PC-9 (cell line): ENCODE measurements at regions not wholly inside any gene's neighbourhood (a gene's known extent, or its start where the extent isn't known, plus 50 kb on each side); places are given as distances from the start of the nearest gene placed in this dataset.

Source experiments
- BruUV-seq: library from RNA; stranded (reverse); fragments of 400-500 nt; replicated peaks from 2 replicates; lab custom pipeline; 2021; lab: Mats Ljungman, UMichigan
- CTCF ChIA-PET: fragments of 300-600 bp; sonication (Branson Sonifier 250); formaldehyde crosslinking; loops from one replicate; lab custom pipeline; 2022; ENCODE audit warnings: antibody characterized with exemption; lab: Charles Lee
- POLR2A ChIA-PET: fragments of 300-600 bp; sonication (Branson Sonifier 250); formaldehyde crosslinking; loops from one replicate; lab custom pipeline; 2022; ENCODE audit warnings: antibody characterized with exemption; ENCODE audit not compliant: unreplicated experiment; lab: Charles Lee
- DNase-seq, 2 experiments: peaks; one replicate each; pipeline versions ENCODE4 v3.0.0 to v3.0.0-alpha.2; 2015 to 2022; ENCODE audit warnings: mixed read lengths in 1 of 2
- H2AFZ ChIP-seq: fragments of 200-600 bp; sonication (generic); 2 replicates; pipeline ENCODE4 v1.8.1; 2017; ENCODE audit warnings: antibody characterized with exemption
- H3F3A ChIP-seq: fragments of 200-600 bp; sonication (generic); 2 replicates; pipeline ENCODE4 v1.8.1; 2017; ENCODE audit warnings: antibody characterized with exemption, mild to moderate bottlenecking, low read depth; ENCODE audit not compliant: insufficient read depth
- H3K27ac ChIP-seq: fragments of 200-600 bp; sonication (generic); 2 replicates; pipeline ENCODE4 v1.6.1; 2016; ENCODE audit warnings: mixed run types
- H3K27me3 ChIP-seq: fragments of 200-600 bp; sonication (generic); 2 replicates; pipeline ENCODE4 v1.6.1; 2016; ENCODE audit warnings: low read depth, mixed run types; ENCODE audit not compliant: insufficient read depth
- H3K36me3 ChIP-seq: fragments of 200-600 bp; sonication (generic); 2 replicates; pipeline ENCODE4 v1.6.1; 2016; ENCODE audit warnings: low read depth, mixed run types
- H3K4me1 ChIP-seq: fragments of 200-600 bp; sonication (generic); replicated peaks from 2 replicates; pipeline ENCODE4 v1.6.1; 2016; ENCODE audit warnings: mixed run types; ENCODE audit not compliant: insufficient read depth
- H3K4me2 ChIP-seq: fragments of 200-600 bp; sonication (generic); 2 replicates; pipeline ENCODE4 v1.6.1; 2017; ENCODE audit warnings: mixed run types
- H3K4me3 ChIP-seq: fragments of 200-600 bp; sonication (generic); 2 replicates; pipeline ENCODE4 v1.6.1; 2016; ENCODE audit warnings: mixed run types
- H3K79me2 ChIP-seq: fragments of 200-600 bp; sonication (generic); 2 replicates; pipeline ENCODE4 v1.6.1; 2017; ENCODE audit warnings: low read depth, mixed run types
- H3K9me2 ChIP-seq: fragments of 200-600 bp; sonication (generic); 2 replicates; pipeline ENCODE4 v1.8.1; 2017; ENCODE audit warnings: mild to moderate bottlenecking; ENCODE audit not compliant: insufficient read depth
- H3K9me3 ChIP-seq: fragments of 200-600 bp; sonication (generic); 2 replicates; pipeline ENCODE4 v1.8.1; 2016; ENCODE audit warnings: low read depth; ENCODE audit not compliant: insufficient read depth
- H4K20me1 ChIP-seq: fragments of 200-600 bp; sonication (generic); 2 replicates; pipeline ENCODE4 v1.8.1; 2017; ENCODE audit not compliant: insufficient read depth
- EZH2 ChIP-seq: fragments of 200-600 bp; sonication (generic); IDR thresholded peaks from 2 replicates; pipeline ENCODE4 v1.8.0; 2017; ENCODE audit warnings: antibody characterized with exemption, low read depth
- intact Hi-C: fragments of 100-400 bp; cut with micrococcal nuclease; formaldehyde crosslinking; loops from one replicate; pipeline ENCODE4 v1.10.0; 2022; ENCODE audit not compliant: unreplicated experiment
- TF ChIP-seq, protein P1 (sequence below): fragments of 200-600 bp; sonication (generic); conservative IDR thresholded peaks from 2 replicates; pipeline ENCODE4 v1.6.1; 2017; ENCODE audit warnings: mixed run types, antibody characterized with exemption, mild to moderate bottlenecking, moderate library complexity

DNA sequence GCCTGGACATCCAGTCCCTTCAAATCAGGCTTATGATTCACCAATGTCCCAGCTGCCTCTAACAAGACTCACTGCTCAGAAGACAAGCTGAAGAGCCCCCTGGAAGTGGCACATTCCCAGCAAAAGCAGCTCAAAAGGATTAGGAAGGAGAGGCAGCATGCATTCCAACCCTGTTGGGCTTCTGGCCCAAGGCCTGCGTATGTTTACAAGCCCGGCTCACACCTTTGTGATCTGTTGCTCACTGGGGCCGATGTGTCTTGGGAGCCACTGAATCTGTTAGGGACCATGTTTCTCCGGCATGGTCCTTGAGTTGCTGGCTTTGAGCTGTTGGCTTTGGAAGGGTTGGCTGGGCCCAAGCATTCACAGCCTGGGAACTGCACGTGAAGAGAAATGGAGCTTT lies 81.2 kb upstream of the C1orf174 start:
- no peaks in the 10 kb centered on the region for H3F3A ChIP-seq
- no peak overlapping the region for H3K27ac ChIP-seq
- H3K9me2 ChIP-seq: no peaks in the 10 kb centered on the region
- intact Hi-C loops: no loop called here
- no peaks in the 10 kb centered on the region for H4K20me1 ChIP-seq
- H3K9me3 ChIP-seq: no peaks in the 10 kb centered on the region
- H3K79me2 ChIP-seq: no peaks in the 10 kb centered on the region
- H3K4me2 ChIP-seq: no peak overlapping the region
- ChIA-PET POLR2A (no interaction called here), CTCF (no interaction called here)
- H3K27me3 ChIP-seq: peaks cover 94% of the 10 kb centered on the region
- no TSS peak for BruUV-seq
- H2AFZ ChIP-seq: no peak overlapping the region
- no peak for TF ChIP-seq EZH2
- TF ChIP-seq, protein P1, sequence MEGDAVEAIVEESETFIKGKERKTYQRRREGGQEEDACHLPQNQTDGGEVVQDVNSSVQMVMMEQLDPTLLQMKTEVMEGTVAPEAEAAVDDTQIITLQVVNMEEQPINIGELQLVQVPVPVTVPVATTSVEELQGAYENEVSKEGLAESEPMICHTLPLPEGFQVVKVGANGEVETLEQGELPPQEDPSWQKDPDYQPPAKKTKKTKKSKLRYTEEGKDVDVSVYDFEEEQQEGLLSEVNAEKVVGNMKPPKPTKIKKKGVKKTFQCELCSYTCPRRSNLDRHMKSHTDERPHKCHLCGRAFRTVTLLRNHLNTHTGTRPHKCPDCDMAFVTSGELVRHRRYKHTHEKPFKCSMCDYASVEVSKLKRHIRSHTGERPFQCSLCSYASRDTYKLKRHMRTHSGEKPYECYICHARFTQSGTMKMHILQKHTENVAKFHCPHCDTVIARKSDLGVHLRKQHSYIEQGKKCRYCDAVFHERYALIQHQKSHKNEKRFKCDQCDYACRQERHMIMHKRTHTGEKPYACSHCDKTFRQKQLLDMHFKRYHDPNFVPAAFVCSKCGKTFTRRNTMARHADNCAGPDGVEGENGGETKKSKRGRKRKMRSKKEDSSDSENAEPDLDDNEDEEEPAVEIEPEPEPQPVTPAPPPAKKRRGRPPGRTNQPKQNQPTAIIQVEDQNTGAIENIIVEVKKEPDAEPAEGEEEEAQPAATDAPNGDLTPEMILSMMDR: no peak
- H3K4me1 ChIP-seq: no peaks in the 10 kb centered on the region
- no peaks in the 10 kb centered on the region for H3K36me3 ChIP-seq
- no peak overlapping the region for H3K4me3 ChIP-seq
- no peak for DNase-seq

DNA sequence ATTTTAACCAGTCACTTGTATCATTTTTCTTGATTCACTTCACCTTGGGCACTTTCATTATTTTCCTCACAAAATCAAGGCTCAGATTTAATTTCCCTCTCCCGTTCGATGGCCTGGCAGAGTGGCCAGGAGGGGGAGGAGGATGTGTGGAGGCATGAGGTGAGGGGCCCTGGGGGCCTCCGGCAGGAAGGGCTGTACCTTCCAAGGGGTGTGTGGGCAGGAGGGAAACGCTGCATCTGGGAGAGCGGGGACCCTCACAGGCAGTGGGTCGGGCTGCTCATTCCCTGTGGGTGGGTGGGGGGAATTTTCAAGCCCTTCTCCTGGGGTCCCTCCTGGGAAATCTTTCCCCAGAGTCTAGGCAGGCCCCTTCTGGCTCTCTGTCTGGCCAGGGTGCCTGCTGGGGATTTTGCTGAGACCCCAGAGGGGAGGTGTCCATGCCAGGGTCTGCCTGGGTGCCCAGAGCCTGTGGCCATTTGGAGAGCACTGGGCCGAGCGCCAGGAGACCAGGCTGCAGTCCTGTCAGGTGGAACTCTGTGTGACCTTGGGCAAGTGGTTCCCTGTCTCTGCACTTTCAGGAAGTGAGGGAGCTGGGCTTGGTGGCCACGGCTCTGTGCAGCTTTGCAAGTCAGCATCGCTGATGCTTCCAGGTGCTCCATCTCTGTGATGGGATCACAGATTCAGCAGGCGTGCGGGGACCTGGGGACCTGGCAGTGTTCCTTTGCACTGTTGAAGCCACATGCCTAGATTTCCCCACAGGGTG lies 81.9 kb upstream of the C1orf174 start:
- H3K36me3 ChIP-seq: no peaks in the 10 kb centered on the region
- POLR2A ChIA-PET: no interaction called here
- no peaks in the 10 kb centered on the region for H3K9me3 ChIP-seq
- no peak overlapping the region for H3K4me2 ChIP-seq
- H3K4me3 ChIP-seq: no peak overlapping the region
- no peak for DNase-seq
- no peaks in the 10 kb centered on the region for H4K20me1 ChIP-seq
- TF ChIP-seq EZH2: no peak
- TF ChIP-seq, protein P1: no peak
- H3K27me3 ChIP-seq: peaks cover 94% of the 10 kb centered on the region
- no peaks in the 10 kb centered on the region for H3F3A ChIP-seq
- intact Hi-C loops: no loop called here
- H3K4me1 ChIP-seq: no peaks in the 10 kb centered on the region
- no peak overlapping the region for H2AFZ ChIP-seq
- BruUV-seq: no TSS peak
- H3K27ac ChIP-seq: no peak overlapping the region
- no peaks in the 10 kb centered on the region for H3K9me2 ChIP-seq
- H3K79me2 ChIP-seq: no peaks in the 10 kb centered on the region
- CTCF ChIA-PET: no interaction called here

DNA sequence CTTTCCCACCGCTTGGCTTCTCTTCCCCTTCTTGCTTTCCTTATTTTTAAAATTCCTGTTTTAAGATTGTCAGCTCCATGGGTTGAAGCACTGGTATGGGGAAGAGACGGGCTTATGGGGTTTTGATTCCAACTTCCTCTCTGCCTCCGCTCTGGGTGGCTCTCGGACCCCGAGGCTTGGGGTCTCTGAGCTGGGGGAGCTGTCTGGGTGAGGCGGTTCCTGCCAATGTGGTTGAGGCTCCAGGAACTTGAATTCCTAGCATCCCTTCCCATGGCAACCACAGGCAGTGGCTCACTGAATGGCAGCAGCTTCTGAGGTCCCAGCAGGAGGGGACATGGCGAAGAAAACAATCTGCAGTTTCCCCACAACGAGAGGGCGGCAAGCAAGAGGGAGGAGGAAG lies 83.1 kb upstream of the C1orf174 start:
- no peak for DNase-seq
- no peaks in the 10 kb centered on the region for H3K9me3 ChIP-seq
- no peaks in the 10 kb centered on the region for H3K4me1 ChIP-seq
- H3K9me2 ChIP-seq: no peaks in the 10 kb centered on the region
- BruUV-seq: no TSS peak
- H3K27me3 ChIP-seq: peaks cover 94% of the 10 kb centered on the region
- no peaks in the 10 kb centered on the region for H3F3A ChIP-seq
- no peaks in the 10 kb centered on the region for H3K36me3 ChIP-seq
- intact Hi-C loops: no loop called here
- H4K20me1 ChIP-seq: no peaks in the 10 kb centered on the region
- CTCF ChIA-PET: no interaction called here
- H3K4me2 ChIP-seq: no peak overlapping the region
- no peak overlapping the region for H2AFZ ChIP-seq
- no peaks in the 10 kb centered on the region for H3K79me2 ChIP-seq
- H3K4me3 ChIP-seq: no peak overlapping the region
- H3K27ac ChIP-seq: no peak overlapping the region
- POLR2A ChIA-PET: no interaction called here
- TF ChIP-seq EZH2: no peak
- TF ChIP-seq, protein P1: no peak
